ENCODE measurements at regions not wholly inside any gene's neighbourhood (a gene's known extent, or its start where the extent isn't known, plus 50 kb on each side); places are given as distances from the start of the nearest gene placed in this dataset.

GRCh38 chr12:20183563-20183962, 184.8 kb upstream of the PDE3A start:
- H3K4me3 Mint-ChIP-seq: no peak overlapping the region
- H3K27ac Mint-ChIP-seq: no peak overlapping the region
- H3K27me3 Mint-ChIP-seq: no peaks in the 10 kb centered on the region
- no peaks in the 10 kb centered on the region for H3K36me3 Mint-ChIP-seq (ENCODE audit: low read depth)
- CTCF ChIA-PET: no interaction called here
- POLR2A ChIA-PET: no interaction called here
- H3K4me1 Mint-ChIP-seq: no peaks in the 10 kb centered on the region
- H3K9me3 Mint-ChIP-seq: no peaks in the 10 kb centered on the region
- DNase-seq: no peak

- Mint-ChIP-seq H3K27me3 (no peaks in the 10 kb centered on the region), H3K36me3 (ENCODE audit: low read depth) (no peaks in the 10 kb centered on the region), H3K27ac (no peak overlapping the region), H3K9me3 (no peaks in the 10 kb centered on the region), H3K4me1 (no peaks in the 10 kb centered on the region), H3K4me3 (no peak overlapping the region)
- DNase-seq: no peak
- POLR2A ChIA-PET: no interaction called here
- CTCF ChIA-PET: no interaction called here
Measured at GRCh38 chr12:20184514-20184913, 183.8 kb upstream of the PDE3A start.

DNA sequence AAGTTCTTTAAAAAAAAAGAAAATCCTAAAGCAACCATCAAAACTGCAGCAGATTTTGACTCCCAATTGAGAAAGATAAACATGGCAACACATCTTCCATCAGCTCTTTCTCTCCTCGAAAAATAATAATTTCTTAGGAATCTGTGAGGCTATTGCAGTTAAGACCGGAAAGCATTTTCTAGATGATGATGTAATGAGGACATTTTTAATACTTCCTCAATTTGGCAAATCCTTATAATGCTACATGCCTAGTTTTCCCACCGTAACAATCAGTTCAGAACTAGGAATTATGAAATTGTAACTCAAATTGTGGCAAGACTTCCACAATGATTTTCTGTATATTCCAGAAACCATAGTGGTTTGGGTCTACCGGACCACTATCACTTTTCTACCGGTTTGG, 180.9 kb upstream of the PDE3A start:
- no peaks in the 10 kb centered on the region for H3K27me3 Mint-ChIP-seq
- DNase-seq: no peak
- CTCF ChIA-PET: no interaction called here
- POLR2A ChIA-PET: no interaction called here
- no peaks in the 10 kb centered on the region for H3K36me3 Mint-ChIP-seq (ENCODE audit: low read depth)
- H3K4me1 Mint-ChIP-seq: no peaks in the 10 kb centered on the region
- no peaks in the 10 kb centered on the region for H3K9me3 Mint-ChIP-seq
- H3K27ac Mint-ChIP-seq: no peak overlapping the region
- H3K4me3 Mint-ChIP-seq: no peak overlapping the region

GRCh38 chr12:20188930-20189653, 179.2 kb upstream of the PDE3A start:
- Mint-ChIP-seq H3K4me1 (no peaks in the 10 kb centered on the region), H3K4me3 (no peak overlapping the region), H3K36me3 (ENCODE audit: low read depth) (no peaks in the 10 kb centered on the region), H3K9me3 (no peaks in the 10 kb centered on the region), H3K27me3 (no peaks in the 10 kb centered on the region), H3K27ac (no peak overlapping the region)
- DNase-seq: no peak
- POLR2A ChIA-PET: no interaction called here
- CTCF ChIA-PET: no interaction called here

GRCh38 chr12:20189767-20190166, 178.6 kb upstream of the PDE3A start:
- Mint-ChIP-seq H3K4me1 (no peaks in the 10 kb centered on the region), H3K9me3 (no peaks in the 10 kb centered on the region), H3K27me3 (no peaks in the 10 kb centered on the region), H3K36me3 (ENCODE audit: low read depth) (no peaks in the 10 kb centered on the region), H3K27ac (no peak overlapping the region), H3K4me3 (no peak overlapping the region)
- no peak for DNase-seq
- ChIA-PET CTCF (no interaction called here), POLR2A (no interaction called here)

DNA sequence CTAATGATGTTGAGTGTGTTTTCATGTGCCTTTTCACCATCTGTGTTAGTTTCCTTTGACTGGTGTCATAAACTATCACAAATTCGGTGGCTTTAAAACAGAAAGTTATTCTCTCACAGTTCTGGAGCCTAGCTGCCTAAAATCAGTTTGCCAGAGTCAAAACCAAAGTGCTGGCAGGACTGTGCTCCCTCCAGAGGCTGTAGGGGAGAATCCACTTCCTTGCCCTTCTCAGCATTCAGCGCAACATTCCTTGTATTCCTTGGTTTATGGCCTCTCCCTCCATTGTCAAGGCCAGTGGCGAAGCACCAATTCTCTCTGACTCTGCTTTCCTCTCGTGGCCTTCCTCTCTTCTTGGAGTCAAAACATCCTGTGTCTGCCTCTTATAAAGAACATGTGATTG, 174.2 kb upstream of the PDE3A start:
- ChIA-PET CTCF (no interaction called here), POLR2A (no interaction called here)
- H3K4me3 Mint-ChIP-seq: no peak overlapping the region
- H3K27me3 Mint-ChIP-seq: no peaks in the 10 kb centered on the region
- DNase-seq: no peak
- no peaks in the 10 kb centered on the region for H3K9me3 Mint-ChIP-seq
- H3K36me3 Mint-ChIP-seq (ENCODE audit: low read depth): no peaks in the 10 kb centered on the region
- H3K4me1 Mint-ChIP-seq: no peaks in the 10 kb centered on the region
- no peak overlapping the region for H3K27ac Mint-ChIP-seq

DNA sequence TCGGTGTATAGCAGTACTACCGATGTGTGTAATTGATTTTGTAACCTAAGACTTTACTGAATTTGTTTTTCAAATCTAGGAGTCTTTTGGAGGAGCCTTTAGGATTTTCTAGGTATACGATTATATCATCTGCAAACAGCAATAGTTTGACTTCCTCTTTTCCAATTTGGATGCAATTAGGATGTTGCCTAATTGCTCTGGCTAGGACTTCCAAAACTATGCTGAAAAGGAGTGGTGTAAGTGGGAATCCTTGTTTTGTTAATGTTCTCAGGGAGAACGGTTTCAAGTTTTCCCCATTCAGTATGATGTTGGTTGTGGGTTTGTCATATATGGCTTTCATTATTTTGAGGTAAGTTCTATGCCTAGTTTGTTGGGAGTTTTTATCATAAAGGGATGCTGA, 171.6 kb upstream of the PDE3A start:
- POLR2A ChIA-PET: no interaction called here

DNA sequence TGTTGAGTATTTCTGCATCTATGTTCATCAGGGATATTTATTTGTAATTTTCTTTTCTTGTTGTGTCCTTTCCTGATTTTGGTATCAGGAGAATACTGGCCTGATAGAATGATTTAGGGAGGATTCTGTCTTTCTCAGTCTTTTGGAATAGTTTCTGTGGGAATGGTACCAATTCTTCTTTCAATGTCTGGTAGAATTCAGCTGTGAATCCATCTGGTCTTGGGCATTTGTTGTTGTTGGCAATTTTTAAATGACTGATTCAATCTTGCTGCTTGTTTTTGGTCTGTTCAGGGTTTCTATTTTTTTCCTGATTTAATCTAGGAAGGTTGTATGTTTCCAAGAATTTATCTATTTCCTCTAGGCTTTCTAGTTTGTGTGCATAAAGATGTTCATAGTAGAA, 170.9 kb upstream of the PDE3A start:
- Mint-ChIP-seq H3K4me1 (no peaks in the 10 kb centered on the region), H3K27me3 (no peaks in the 10 kb centered on the region), H3K27ac (no peak overlapping the region), H3K36me3 (ENCODE audit: low read depth) (no peaks in the 10 kb centered on the region), H3K4me3 (no peak overlapping the region), H3K9me3 (no peaks in the 10 kb centered on the region)
- POLR2A ChIA-PET: no interaction called here
- no peak for DNase-seq
- CTCF ChIA-PET: no interaction called here

More for the DNA sequence above, 171.6 kb upstream of the PDE3A start:
- no peak overlapping the region for H3K27ac Mint-ChIP-seq
- H3K36me3 Mint-ChIP-seq (ENCODE audit: low read depth): no peaks in the 10 kb centered on the region
- H3K27me3 Mint-ChIP-seq: no peaks in the 10 kb centered on the region
- H3K9me3 Mint-ChIP-seq: no peaks in the 10 kb centered on the region
- no peak overlapping the region for H3K4me3 Mint-ChIP-seq
- CTCF ChIA-PET: no interaction called here
- DNase-seq: no peak
- H3K4me1 Mint-ChIP-seq: no peaks in the 10 kb centered on the region

GRCh38 chr12:20199780-20200179, 168.6 kb upstream of the PDE3A start:
- DNase-seq: no peak
- CTCF ChIA-PET: no interaction called here
- no peak overlapping the region for H3K27ac Mint-ChIP-seq
- no peaks in the 10 kb centered on the region for H3K36me3 Mint-ChIP-seq (ENCODE audit: low read depth)
- H3K4me1 Mint-ChIP-seq: no peaks in the 10 kb centered on the region
- no peak overlapping the region for H3K4me3 Mint-ChIP-seq
- no peaks in the 10 kb centered on the region for H3K9me3 Mint-ChIP-seq
- POLR2A ChIA-PET: no interaction called here
- no peaks in the 10 kb centered on the region for H3K27me3 Mint-ChIP-seq

DNA sequence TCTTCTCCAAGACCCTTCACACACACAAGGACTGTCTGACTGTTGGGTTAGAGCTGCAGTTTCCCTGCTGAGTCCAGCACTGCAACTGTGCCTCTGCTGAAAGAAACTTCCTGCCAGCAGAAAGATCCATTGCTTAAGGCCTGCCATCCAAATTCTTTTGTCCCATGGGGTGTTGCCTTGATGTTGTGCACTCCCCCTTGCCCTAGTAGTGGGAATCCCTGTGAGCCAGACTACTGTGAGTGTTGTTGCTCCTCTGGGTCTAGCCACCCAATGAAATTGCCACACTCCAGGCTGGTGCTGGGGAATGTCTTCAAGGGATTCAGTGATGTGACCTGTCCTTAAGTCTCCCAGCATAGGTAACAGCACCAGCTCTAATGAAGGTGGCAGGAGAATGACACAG, 166.6 kb upstream of the PDE3A start:
- Mint-ChIP-seq H3K27ac (no peak overlapping the region), H3K36me3 (ENCODE audit: low read depth) (no peaks in the 10 kb centered on the region), H3K4me1 (no peaks in the 10 kb centered on the region), H3K4me3 (no peak overlapping the region), H3K9me3 (no peaks in the 10 kb centered on the region), H3K27me3 (no peaks in the 10 kb centered on the region)
- POLR2A ChIA-PET: no interaction called here
- CTCF ChIA-PET: no interaction called here
- no peak for DNase-seq

DNA sequence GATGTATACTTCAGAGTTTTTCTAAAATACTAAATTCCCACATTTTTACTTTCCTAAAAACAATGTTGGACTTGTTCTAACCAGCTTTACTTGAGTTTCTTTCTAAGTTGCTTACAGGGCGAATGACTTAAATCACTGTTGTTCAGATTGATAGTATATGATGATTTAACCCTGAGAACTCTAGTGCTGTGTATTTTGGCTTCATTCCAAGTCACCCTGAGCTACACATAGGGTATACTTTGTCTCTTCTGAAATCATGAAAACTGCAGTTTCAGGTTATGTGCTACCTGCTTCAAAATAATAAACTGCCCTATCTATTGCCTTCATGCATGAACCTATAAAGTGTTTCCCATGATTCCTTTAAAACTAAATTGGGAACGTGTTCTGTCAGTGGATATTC, 162.5 kb upstream of the PDE3A start:
- ChIA-PET POLR2A (no interaction called here), CTCF (no interaction called here)
- no peaks in the 10 kb centered on the region for H3K36me3 Mint-ChIP-seq (ENCODE audit: low read depth)

GRCh38 chr12:20206410-20206809, 161.9 kb upstream of the PDE3A start:
- H3K27me3 Mint-ChIP-seq: no peaks in the 10 kb centered on the region
- no peaks in the 10 kb centered on the region for H3K4me1 Mint-ChIP-seq
- H3K4me3 Mint-ChIP-seq: no peak overlapping the region
- H3K36me3 Mint-ChIP-seq (ENCODE audit: low read depth): no peaks in the 10 kb centered on the region
- CTCF ChIA-PET: no interaction called here
- no peak overlapping the region for H3K27ac Mint-ChIP-seq
- DNase-seq: no peak
- POLR2A ChIA-PET: no interaction called here
- H3K9me3 Mint-ChIP-seq: no peaks in the 10 kb centered on the region

More for the DNA sequence above, 162.5 kb upstream of the PDE3A start:
- Mint-ChIP-seq H3K27me3 (no peaks in the 10 kb centered on the region), H3K4me1 (no peaks in the 10 kb centered on the region), H3K4me3 (no peak overlapping the region), H3K9me3 (no peaks in the 10 kb centered on the region), H3K27ac (no peak overlapping the region)
- no peak for DNase-seq

DNA sequence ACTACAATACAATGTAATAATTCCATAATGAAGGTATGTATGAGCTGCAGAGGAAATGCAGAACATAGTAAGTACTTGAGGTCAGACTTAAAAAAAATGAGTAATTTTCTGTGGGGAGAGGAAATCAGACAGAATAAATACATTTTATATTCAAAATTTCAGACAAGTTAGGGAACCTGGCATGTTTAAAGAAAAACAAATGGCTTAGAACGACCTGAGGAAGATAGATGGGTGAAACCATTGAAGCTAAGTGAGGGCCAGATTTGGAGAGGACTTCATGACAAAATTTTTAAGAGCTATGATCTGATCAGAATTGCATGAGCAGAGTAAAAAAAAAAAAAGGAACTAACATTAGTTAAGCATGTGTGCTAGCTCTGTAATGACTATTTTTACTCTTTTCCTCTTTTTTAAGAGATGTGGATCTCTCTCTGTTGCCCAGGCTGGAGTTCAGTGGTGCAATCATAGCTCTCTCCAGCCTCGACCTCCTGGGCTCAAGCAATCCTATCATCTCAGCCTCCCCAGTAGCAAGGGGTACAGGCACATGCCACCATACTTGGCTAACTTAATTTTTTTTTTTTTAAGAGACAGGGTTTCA, 157.6 kb upstream of the PDE3A start:
- Mint-ChIP-seq H3K4me3 (no peak overlapping the region), H3K4me1 (no peaks in the 10 kb centered on the region), H3K9me3 (no peaks in the 10 kb centered on the region), H3K36me3 (ENCODE audit: low read depth) (no peaks in the 10 kb centered on the region), H3K27me3 (no peaks in the 10 kb centered on the region), H3K27ac (no peak overlapping the region)
- DNase-seq: no peak
- CTCF ChIA-PET: no interaction called here
- POLR2A ChIA-PET: no interaction called here

GRCh38 chr12:20211541-20211940, 156.8 kb upstream of the PDE3A start:
- Mint-ChIP-seq H3K4me3 (no peak overlapping the region), H3K27ac (no peak overlapping the region), H3K4me1 (no peaks in the 10 kb centered on the region), H3K9me3 (no peaks in the 10 kb centered on the region), H3K36me3 (ENCODE audit: low read depth) (no peaks in the 10 kb centered on the region), H3K27me3 (no peaks in the 10 kb centered on the region)
- CTCF ChIA-PET: no interaction called here
- POLR2A ChIA-PET: no interaction called here
- DNase-seq: no peak
